AG09309 (cell line): ENCODE measurements at regions not wholly inside any gene's neighbourhood (a gene's known extent, or its start where the extent isn't known, plus 50 kb on each side); places are given as distances from the start of the nearest gene placed in this dataset.
"Not testable (repeated sequence)": the region's sequence is repeated elsewhere in the genome, so short reads cannot be mapped to it uniquely, and the experiment has no call there.

Source experiments
- DNase-seq: peaks from one replicate; pipeline ENCODE4 v3.0.0-alpha.2; 2010; ENCODE audit warnings: low read depth
- H3K4me3 ChIP-seq: 2 replicates; pipeline ENCODE4 v1.5.1; 2011; ENCODE audit warnings: mild to moderate bottlenecking, low read depth, low read length, moderate library complexity; ENCODE audit not compliant: control insufficient read depth
- TF ChIP-seq, protein P1 (sequence below): IDR thresholded peaks from 2 replicates; pipeline ENCODE4 v1.5.1; 2011; ENCODE audit warnings: mild to moderate bottlenecking, low read depth, low read length, inconsistent platforms; ENCODE audit not compliant: insufficient read depth, control insufficient read depth; ENCODE audit errors: missing control alignments

- DNase-seq: no peak
- TF ChIP-seq, protein P1, sequence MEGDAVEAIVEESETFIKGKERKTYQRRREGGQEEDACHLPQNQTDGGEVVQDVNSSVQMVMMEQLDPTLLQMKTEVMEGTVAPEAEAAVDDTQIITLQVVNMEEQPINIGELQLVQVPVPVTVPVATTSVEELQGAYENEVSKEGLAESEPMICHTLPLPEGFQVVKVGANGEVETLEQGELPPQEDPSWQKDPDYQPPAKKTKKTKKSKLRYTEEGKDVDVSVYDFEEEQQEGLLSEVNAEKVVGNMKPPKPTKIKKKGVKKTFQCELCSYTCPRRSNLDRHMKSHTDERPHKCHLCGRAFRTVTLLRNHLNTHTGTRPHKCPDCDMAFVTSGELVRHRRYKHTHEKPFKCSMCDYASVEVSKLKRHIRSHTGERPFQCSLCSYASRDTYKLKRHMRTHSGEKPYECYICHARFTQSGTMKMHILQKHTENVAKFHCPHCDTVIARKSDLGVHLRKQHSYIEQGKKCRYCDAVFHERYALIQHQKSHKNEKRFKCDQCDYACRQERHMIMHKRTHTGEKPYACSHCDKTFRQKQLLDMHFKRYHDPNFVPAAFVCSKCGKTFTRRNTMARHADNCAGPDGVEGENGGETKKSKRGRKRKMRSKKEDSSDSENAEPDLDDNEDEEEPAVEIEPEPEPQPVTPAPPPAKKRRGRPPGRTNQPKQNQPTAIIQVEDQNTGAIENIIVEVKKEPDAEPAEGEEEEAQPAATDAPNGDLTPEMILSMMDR: no peak
- H3K4me3 ChIP-seq: no peak overlapping the region
Measured at GRCh38 chr5:112534611-112535255, 115.7 kb upstream of the EPB41L4A start.

GRCh38 chr5:112535356-112535755 is 116.3 kb upstream of the EPB41L4A start:
- TF ChIP-seq, protein P1: no peak
- no peak for DNase-seq
- no peak overlapping the region for H3K4me3 ChIP-seq

DNA sequence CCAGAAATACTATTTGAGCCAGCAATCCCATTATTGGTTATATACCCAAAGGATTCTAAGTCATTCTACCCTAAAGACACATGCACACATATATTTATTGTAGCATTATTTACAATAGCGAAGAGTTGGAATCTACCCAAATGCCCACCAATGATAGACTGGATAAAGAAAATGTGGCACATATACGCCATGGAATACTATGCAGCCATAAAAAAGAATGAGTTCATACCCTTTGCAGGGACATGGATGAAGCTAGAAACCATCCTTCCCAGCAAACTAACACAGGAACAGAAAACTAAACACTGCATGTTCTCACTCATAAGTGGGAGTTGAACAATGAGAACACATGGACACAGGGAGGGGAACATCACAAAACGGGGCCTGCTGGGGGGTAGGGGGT is 125.5 kb upstream of the EPB41L4A start:
- not testable (repeated sequence) for H3K4me3 ChIP-seq, DNase-seq

DNA sequence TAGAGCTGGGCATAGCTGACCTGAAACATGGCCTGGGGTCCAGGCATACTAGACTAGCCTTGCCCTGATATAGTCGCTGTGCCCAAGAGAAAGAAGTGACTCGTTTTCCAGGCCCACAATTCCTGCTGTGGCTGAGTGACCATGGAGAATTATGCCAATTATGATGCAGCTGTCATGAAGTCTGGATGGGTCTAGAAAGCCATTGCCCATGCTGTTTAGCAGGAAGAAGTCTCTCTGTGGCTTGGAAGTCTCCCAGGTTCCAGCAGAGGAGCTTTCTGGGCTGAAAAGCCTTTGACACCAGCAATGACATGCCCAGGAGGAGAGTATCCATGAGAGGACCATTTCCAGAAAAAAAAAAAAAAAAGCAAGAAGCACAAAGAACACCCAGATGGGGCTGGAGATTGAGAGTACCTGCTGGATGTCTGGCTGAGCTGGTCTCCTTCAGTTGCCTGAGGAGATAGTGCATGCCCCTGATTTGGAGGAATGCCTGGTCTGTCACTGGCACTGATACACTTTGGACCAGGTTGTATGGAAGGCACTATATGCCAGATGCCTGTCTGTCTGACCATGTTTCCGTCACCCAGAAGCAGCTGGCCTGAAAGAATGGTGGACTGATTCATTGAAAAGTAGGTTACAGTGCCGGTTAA is 128.0 kb upstream of the EPB41L4A start:
- H3K4me3 ChIP-seq: no peak overlapping the region
- TF ChIP-seq, protein P1: no peak
- DNase-seq: no peak

DNA sequence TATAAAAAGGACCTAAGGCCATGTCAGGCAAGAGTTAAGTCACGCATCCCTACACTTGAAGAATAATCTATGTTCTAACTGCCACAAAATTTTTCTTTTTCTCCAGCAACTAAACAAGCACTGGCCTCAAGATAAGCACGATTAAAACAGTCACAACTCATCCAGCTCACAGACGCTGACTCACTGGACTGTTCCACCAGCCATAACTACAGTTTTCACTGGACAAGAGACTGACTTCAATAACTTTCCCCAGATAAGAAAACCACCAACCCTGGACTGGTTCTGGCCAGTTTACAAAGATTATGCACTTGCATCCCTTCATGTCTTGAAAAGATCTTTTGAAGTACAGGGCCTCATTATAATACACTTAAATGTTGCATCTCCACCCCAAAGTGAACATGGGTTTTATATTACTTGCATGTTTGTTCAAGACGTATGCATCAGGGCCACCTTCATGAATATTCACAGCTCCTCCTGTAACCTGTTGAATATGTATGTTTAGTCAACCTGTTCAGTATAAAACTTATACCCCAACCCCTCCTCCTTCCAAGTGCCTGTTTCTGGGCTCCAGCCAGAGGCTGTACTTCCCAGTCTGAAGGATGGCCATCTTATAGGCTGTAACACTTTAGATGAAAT is 129.3 kb upstream of the EPB41L4A start:
- DNase-seq: peak; percentile 68
- no peak overlapping the region for H3K4me3 ChIP-seq
- TF ChIP-seq, protein P1: no peak

DNA sequence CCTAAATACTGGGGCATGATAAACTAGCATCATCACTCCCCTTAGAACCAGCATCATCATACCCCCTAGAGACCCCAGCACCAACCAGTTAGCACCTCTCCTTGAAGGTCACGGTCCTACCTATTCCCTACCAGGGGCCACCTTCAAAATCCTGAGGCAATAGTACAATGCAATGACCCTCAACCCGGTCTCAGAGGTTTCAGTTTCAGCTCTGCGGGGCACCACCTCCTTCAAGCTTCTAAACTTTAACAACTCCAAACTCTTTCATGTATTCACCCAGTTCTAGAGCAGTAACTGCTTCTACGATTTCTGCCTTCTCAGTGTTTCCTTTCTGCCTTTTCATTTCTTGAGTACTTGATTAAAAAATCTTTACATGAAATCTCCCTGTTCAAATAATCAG is 130.1 kb upstream of the EPB41L4A start:
- DNase-seq: no peak
- no peak overlapping the region for H3K4me3 ChIP-seq
- TF ChIP-seq, protein P1: no peak

- H3K4me3 ChIP-seq: no peak overlapping the region
- DNase-seq: no peak
- TF ChIP-seq, protein P1: no peak
Measured at GRCh38 chr5:112549605-112550166, 130.6 kb upstream of the EPB41L4A start.
